ENCODE measurements at regions not wholly inside any gene's neighbourhood (a gene's known extent, or its start where the extent isn't known, plus 50 kb on each side); places are given as distances from the start of the nearest gene placed in this dataset.

GRCh38 chr11:45477588-45477987, 187.8 kb downstream of the CHST1 start:
- no peak for DNase-seq

- DNase-seq = no peak
Observed at GRCh38 chr11:45476126-45476525, 189.3 kb downstream of the CHST1 start.

GRCh38 chr11:45475173-45475572, 189.0 kb upstream of the SYT13 start:
- DNase-seq = no peak

- DNase-seq = no peak
Observed at GRCh38 chr11:45473341-45473895, 187.3 kb upstream of the SYT13 start.

- DNase-seq = no peak
Observed at GRCh38 chr11:45472716-45473317, 186.7 kb upstream of the SYT13 start.

- DNase-seq = no peak
Observed at GRCh38 chr11:45471266-45471665, 185.1 kb upstream of the SYT13 start.

- no peak for DNase-seq
Observed at GRCh38 chr11:45470794-45471167, 184.6 kb upstream of the SYT13 start.

GRCh38 chr11:45470151-45470793, 184.1 kb upstream of the SYT13 start:
- peak in 4 of 56 donors; percentile 1 to 7 (median 6) for DNase-seq

- DNase-seq = no peak
Observed at GRCh38 chr11:45468267-45468856, 182.2 kb upstream of the SYT13 start.

GRCh38 chr11:45463541-45463940, 177.4 kb upstream of the SYT13 start:
- DNase-seq = no peak

GRCh38 chr11:45461514-45461913, 175.4 kb upstream of the SYT13 start:
- no peak for DNase-seq

GRCh38 chr11:45459491-45459890, 173.3 kb upstream of the SYT13 start:
- DNase-seq = no peak

GRCh38 chr11:45458269-45458668, 172.1 kb upstream of the SYT13 start:
- DNase-seq = no peak

- DNase-seq = no peak
Observed at GRCh38 chr11:45457649-45458048, 171.5 kb upstream of the SYT13 start.

GRCh38 chr11:45456686-45457085, 170.5 kb upstream of the SYT13 start:
- DNase-seq = no peak

- DNase-seq = no peak
Observed at GRCh38 chr11:45455536-45455935, 169.4 kb upstream of the SYT13 start.

GRCh38 chr11:45454917-45455401, 168.8 kb upstream of the SYT13 start:
- DNase-seq = no peak

- no peak for DNase-seq
Observed at GRCh38 chr11:45453721-45454120, 167.6 kb upstream of the SYT13 start.

- no peak for DNase-seq
Observed at GRCh38 chr11:45451766-45452440, 165.8 kb upstream of the SYT13 start.

GRCh38 chr11:45450189-45450588, 164.0 kb upstream of the SYT13 start:
- no peak for DNase-seq

GRCh38 chr11:45449036-45449601, 163.0 kb upstream of the SYT13 start:
- DNase-seq = peak in 31 of 56 donors; percentile 1 to 73 (median 30)

GRCh38 chr11:45448561-45448960, 162.4 kb upstream of the SYT13 start:
- DNase-seq = no peak
